B cell (primary cell): ENCODE measurements at regions not wholly inside any gene's neighbourhood (a gene's known extent, or its start where the extent isn't known, plus 50 kb on each side); places are given as distances from the start of the nearest gene placed in this dataset.

Experiments
- ATAC-seq: fragments of 200-7000 bp; cut with Tn5 transposase; one replicate; pipeline ENCODE4 v1.10.0; 2021; ENCODE audit warnings: low read depth, mild to moderate bottlenecking, moderate number of reproducible peaks, moderate library complexity
- CTCF ChIA-PET: fragments of 350-600 bp; sonication (Branson Sonifier 250); formaldehyde crosslinking; loops from one replicate; lab custom pipeline; 2021; ENCODE audit warnings: antibody characterized with exemption, inconsistent platforms; lab: Charles Lee
- POLR2A ChIA-PET: fragments of 350-600 bp; sonication (Branson Sonifier 250); formaldehyde crosslinking; loops from one replicate; lab custom pipeline; 2021; ENCODE audit warnings: antibody characterized with exemption; lab: Charles Lee
- DNase-seq: peaks from one replicate; pipeline ENCODE4 v3.0.0; 2013
- H2AFZ ChIP-seq: 2 replicates; pipeline ENCODE4 v1.6.1; 2012; ENCODE audit warnings: mild to moderate bottlenecking, low read depth, low read length; ENCODE audit not compliant: insufficient read depth, poor library complexity, severe bottlenecking
- H3K27ac ChIP-seq, 2 donors: 1 replicate in 1 of 2; 2 replicates in 1 of 2; pipeline ENCODE4 v1.5.1; 2012 to 2013; ENCODE audit warnings: low read length in 2 of 2, mild to moderate bottlenecking in 2 of 2, moderate library complexity in 1 of 2
- H3K27me3 ChIP-seq, 4 experiments: fragments of 200-600 bp in 1 of 4; sonication (generic) in 1 of 4; replicated peaks in 1 of 4; 1 replicate in 2 of 4; 2 replicates in 2 of 4; pipeline versions ENCODE4 v1.6.1 to v1.7.0; 2013 to 2016; ENCODE audit warnings: low read length in 3 of 4, mild to moderate bottlenecking in 2 of 4, mixed read lengths in 1 of 4, moderate library complexity in 1 of 4; ENCODE audit not compliant: insufficient read depth in 4 of 4, control insufficient read depth in 3 of 4; ENCODE audit errors: control extremely low read depth in 1 of 4
- H3K36me3 ChIP-seq, 2 experiments: replicated peaks in 1 of 2; 1 replicate in 1 of 2; 2 replicates in 1 of 2; pipeline versions ENCODE4 v1.6.1 to v1.7.1; 2013; ENCODE audit warnings: low read length in 1 of 2; ENCODE audit not compliant: insufficient read depth in 2 of 2, control insufficient read depth in 1 of 2; ENCODE audit errors: control extremely low read depth in 1 of 2, extremely low read depth in 1 of 2
- H3K4me1 ChIP-seq, 2 donors: fragments of 200-600 bp in 1 of 2; sonication (generic) in 1 of 2; 1 replicate in 1 of 2; 2 replicates in 1 of 2; pipeline versions ENCODE4 v1.5.1 to v1.6.1; 2013 to 2017; ENCODE audit warnings: low read length in 2 of 2; ENCODE audit not compliant: control insufficient read depth in 2 of 2, insufficient read depth in 2 of 2
- H3K4me2 ChIP-seq: replicated peaks from 2 replicates; pipeline ENCODE3; 2012; ENCODE audit warnings: mild to moderate bottlenecking, low read depth, low read length; ENCODE audit not compliant: poor library complexity, severe bottlenecking
- H3K4me3 ChIP-seq, 5 experiments: fragments of 200-600 bp in 1 of 5; sonication (generic) in 1 of 5; 1 replicate in 3 of 5; 2 replicates in 2 of 5; pipeline versions ENCODE4 v1.5.1 to v1.7.0; 2011 to 2016; ENCODE audit warnings: low read length in 4 of 5, mild to moderate bottlenecking in 4 of 5, low read depth in 2 of 5, control low read depth in 1 of 5, moderate library complexity in 1 of 5; ENCODE audit not compliant: insufficient read depth in 1 of 5; ENCODE audit errors: control extremely low read depth in 1 of 5, extremely low read depth in 1 of 5
- H3K79me2 ChIP-seq: fragments of 200-600 bp; sonication (generic); one replicate; pipeline ENCODE4 v1.6.0; 2016; ENCODE audit warnings: low read length; ENCODE audit not compliant: control insufficient read depth, insufficient read depth
- H3K9ac ChIP-seq: fragments of 200-600 bp; sonication (generic); 2 replicates; pipeline ENCODE4 v1.6.1; 2017; ENCODE audit warnings: mild to moderate bottlenecking, low read length, moderate library complexity
- H3K9me3 ChIP-seq, 3 donors: one replicate each; pipeline versions ENCODE4 v1.6.1 to v1.7.1; 2013; ENCODE audit warnings: low read length in 2 of 3; ENCODE audit not compliant: control insufficient read depth in 2 of 3, insufficient read depth in 1 of 3; ENCODE audit errors: control extremely low read depth in 1 of 3
- H4K20me1 ChIP-seq: 2 replicates; pipeline ENCODE4 v1.6.0; 2012; ENCODE audit warnings: mild to moderate bottlenecking, low read length; ENCODE audit not compliant: insufficient read depth, control insufficient read depth, poor library complexity, severe bottlenecking
- H3K27ac Mint-ChIP-seq: one replicate; pipeline ENCODE4 v1.8.0; 2021; ENCODE audit warnings: mixed read lengths
- H3K27me3 Mint-ChIP-seq: one replicate; pipeline ENCODE4 v1.8.0; 2021; ENCODE audit warnings: mixed read lengths
- H3K4me1 Mint-ChIP-seq: one replicate; pipeline ENCODE4 v1.8.0; 2021; ENCODE audit warnings: mixed read lengths
- H3K4me3 Mint-ChIP-seq: one replicate; pipeline ENCODE4 v1.8.0; 2021; ENCODE audit warnings: mixed read lengths
- H3K9me3 Mint-ChIP-seq: one replicate; pipeline ENCODE4 v1.8.0; 2022; ENCODE audit warnings: mixed read lengths; ENCODE audit not compliant: insufficient read depth
- CTCF ChIP-seq: fragments of 200-600 bp; IDR thresholded peaks from one replicate; pipeline ENCODE4 v1.8.0; 2022; ENCODE audit warnings: antibody characterized with exemption, mild to moderate bottlenecking
- EZH2 ChIP-seq: IDR thresholded peaks from 2 replicates; pipeline ENCODE4 v1.6.1; 2012; ENCODE audit warnings: borderline replicate concordance, low read depth, mild to moderate bottlenecking, moderate library complexity, low read length; ENCODE audit not compliant: insufficient read depth, poor library complexity, severe bottlenecking
- WGBS: methylation state at CpG from one replicate; pipeline ENCODE4 v1.1.5; 2013; ENCODE audit warnings: missing lambda C conversion rate; ENCODE audit not compliant: insufficient coverage; 5-methylcytosine and 5-hydroxymethylcytosine counted together
- intact Hi-C: fragments of 100-400 bp; cut with micrococcal nuclease; formaldehyde crosslinking; loops from one replicate; pipeline ENCODE4 v1.10.0; 2022

- no peaks in the 10 kb centered on the region for H3K79me2 ChIP-seq
- no peak overlapping the region for H2AFZ ChIP-seq
- no peaks in the 10 kb centered on the region for H3K36me3 ChIP-seq
- Mint-ChIP-seq H3K4me1 (no peaks in the 10 kb centered on the region), H3K9me3 (no peaks in the 10 kb centered on the region), H3K27ac (no peak overlapping the region), H3K27me3 (no peaks in the 10 kb centered on the region), H3K4me3 (no peak overlapping the region)
- no peak for ATAC-seq
- intact Hi-C loops: no loop called here
- ChIA-PET CTCF (no interaction called here), POLR2A (no interaction called here)
- whole genome bisulfite sequencing: no CpG with 5 or more reads among the region's 3 CpGs
- H3K4me1 ChIP-seq: no peaks in the 10 kb centered on the region
- no peak overlapping the region for H3K4me2 ChIP-seq
- H3K27ac ChIP-seq: no peak overlapping the region
- no peaks in the 10 kb centered on the region for H4K20me1 ChIP-seq
- H3K27me3 ChIP-seq: no peaks in the 10 kb centered on the region
- H3K4me3 ChIP-seq: no peak overlapping the region
- DNase-seq: no peak
- no peaks in the 10 kb centered on the region for H3K9me3 ChIP-seq
- TF ChIP-seq EZH2: no peak
- no peak for TF ChIP-seq CTCF
- H3K9ac ChIP-seq: no peak overlapping the region
Observed at GRCh38 chrX:96424007-96424406, 260.6 kb upstream of the DIAPH2 start.

- no peaks in the 10 kb centered on the region for H4K20me1 ChIP-seq
- no peaks in the 10 kb centered on the region for H3K4me1 Mint-ChIP-seq
- H3K4me3 ChIP-seq: no peak overlapping the region
- TF ChIP-seq CTCF (no peak), EZH2 (no peak)
- no peak for ATAC-seq
- H3K27me3 ChIP-seq: no peaks in the 10 kb centered on the region
- no peaks in the 10 kb centered on the region for H3K9me3 ChIP-seq
- no peak overlapping the region for H3K4me2 ChIP-seq
- H3K79me2 ChIP-seq: no peaks in the 10 kb centered on the region
- H3K27me3 Mint-ChIP-seq: no peaks in the 10 kb centered on the region
- H3K4me3 Mint-ChIP-seq: no peak overlapping the region
- no peak overlapping the region for H3K27ac ChIP-seq
- CTCF ChIA-PET: no interaction called here
- no peak overlapping the region for H3K9ac ChIP-seq
- H2AFZ ChIP-seq: no peak overlapping the region
- intact Hi-C loops: no loop called here
- no peak for DNase-seq
- no peak overlapping the region for H3K27ac Mint-ChIP-seq
- POLR2A ChIA-PET: no interaction called here
- no peaks in the 10 kb centered on the region for H3K4me1 ChIP-seq
- no peaks in the 10 kb centered on the region for H3K9me3 Mint-ChIP-seq
- H3K36me3 ChIP-seq: no peaks in the 10 kb centered on the region
Observed at GRCh38 chrX:96425200-96425599, 259.4 kb upstream of the DIAPH2 start.
